H9 (cell line): ENCODE measurements at regions not wholly inside any gene's neighbourhood (a gene's known extent, or its start where the extent isn't known, plus 50 kb on each side); places are given as distances from the start of the nearest gene placed in this dataset.

ENCODE experiments used
- DNase-seq: peaks from one replicate; pipeline ENCODE4 v3.0.0-alpha.2; 2017
- H2AFZ ChIP-seq: one replicate; pipeline ENCODE4 v1.6.1; 2013; ENCODE audit warnings: mild to moderate bottlenecking, low read length, control low read depth, moderate library complexity
- H2AK5ac ChIP-seq: 2 replicates; pipeline ENCODE4 v1.6.1; 2013; ENCODE audit warnings: low read length, control low read depth, mixed read lengths; ENCODE audit not compliant: insufficient read length
- H2BK120ac ChIP-seq: one replicate; pipeline ENCODE4 v1.6.1; 2013; ENCODE audit warnings: low read depth, mild to moderate bottlenecking, low read length, control low read depth, inconsistent platforms; ENCODE audit not compliant: poor library complexity, severe bottlenecking
- H2BK12ac ChIP-seq: 2 replicates; pipeline ENCODE4 v1.6.1; 2013; ENCODE audit warnings: low read length, control low read depth, mixed read lengths, low read depth; ENCODE audit not compliant: insufficient read length
- H2BK15ac ChIP-seq: 2 replicates; pipeline ENCODE4 v1.6.1; 2013; ENCODE audit warnings: low read depth, low read length, control low read depth
- H2BK20ac ChIP-seq: one replicate; pipeline ENCODE4 v1.6.1; 2013; ENCODE audit warnings: low read depth, mild to moderate bottlenecking, low read length, control low read depth, inconsistent platforms; ENCODE audit not compliant: poor library complexity, severe bottlenecking
- H2BK5ac ChIP-seq: 2 replicates; pipeline ENCODE4 v1.6.1; 2013; ENCODE audit warnings: low read length, control low read depth, mixed read lengths; ENCODE audit not compliant: insufficient read length
- H3K14ac ChIP-seq: 2 replicates; pipeline ENCODE4 v1.6.1; 2013; ENCODE audit warnings: low read length, control low read depth; ENCODE audit not compliant: insufficient read depth
- H3K18ac ChIP-seq: 2 replicates; pipeline ENCODE4 v1.6.1; 2013; ENCODE audit warnings: low read depth, mild to moderate bottlenecking, mixed read lengths, low read length, control low read depth; ENCODE audit not compliant: insufficient read length
- H3K23ac ChIP-seq: 2 replicates; pipeline ENCODE4 v1.6.1; 2013; ENCODE audit warnings: low read length, control low read depth, mixed read lengths, low read depth; ENCODE audit not compliant: insufficient read length
- H3K23me2 ChIP-seq: 2 replicates; pipeline ENCODE4 v1.6.1; 2013; ENCODE audit warnings: low read depth, mild to moderate bottlenecking, mixed read lengths, low read length, control low read depth; ENCODE audit not compliant: insufficient read length, poor library complexity, severe bottlenecking
- H3K27ac ChIP-seq: 2 replicates; pipeline ENCODE4 v1.5.1; 2013; ENCODE audit warnings: low read length, control low read depth, mixed read lengths, low read depth; ENCODE audit not compliant: insufficient read length
- H3K27me3 ChIP-seq: 2 replicates; pipeline ENCODE4 v1.6.1; 2013; ENCODE audit warnings: low read length, control low read depth, inconsistent platforms; ENCODE audit not compliant: insufficient read depth
- H3K4ac ChIP-seq: 2 replicates; pipeline ENCODE4 v1.6.1; 2013; ENCODE audit warnings: low read depth, mild to moderate bottlenecking, control low read depth, inconsistent platforms, low read length, moderate library complexity
- H3K4me1 ChIP-seq: 2 replicates; pipeline ENCODE4 v1.6.1; 2013; ENCODE audit warnings: low read length, control low read depth, inconsistent platforms; ENCODE audit not compliant: insufficient read depth
- H3K4me2 ChIP-seq: 2 replicates; pipeline ENCODE4 v1.6.1; 2013; ENCODE audit warnings: low read length, control low read depth, mixed read lengths; ENCODE audit not compliant: insufficient read length, insufficient read depth
- H3K56ac ChIP-seq: 2 replicates; pipeline ENCODE4 v1.6.1; 2013; ENCODE audit warnings: low read depth, mild to moderate bottlenecking, mixed read lengths, low read length, control low read depth; ENCODE audit not compliant: insufficient read length
- H3K79me1 ChIP-seq: 2 replicates; pipeline ENCODE4 v1.6.1; 2013; ENCODE audit warnings: low read depth, mild to moderate bottlenecking, moderate library complexity, low read length, control low read depth, inconsistent platforms; ENCODE audit not compliant: insufficient read depth, poor library complexity, severe bottlenecking
- H3K79me2 ChIP-seq: 2 replicates; pipeline ENCODE4 v1.6.1; 2013; ENCODE audit warnings: low read length, control low read depth, inconsistent platforms; ENCODE audit not compliant: insufficient read depth
- H3K9ac ChIP-seq: 2 replicates; pipeline ENCODE4 v1.6.1; 2013; ENCODE audit warnings: low read length, control low read depth, mixed read lengths; ENCODE audit not compliant: insufficient read length; ENCODE audit errors: extremely low read depth
- H3K9me3 ChIP-seq: one replicate; pipeline ENCODE4 v1.6.1; 2013; ENCODE audit warnings: low read depth, low read length, inconsistent platforms; ENCODE audit not compliant: control insufficient read depth
- H3T11ph ChIP-seq: one replicate; pipeline ENCODE4 v1.6.1; 2013; ENCODE audit warnings: mild to moderate bottlenecking, low read length, control low read depth, inconsistent platforms
- H4K20me1 ChIP-seq: one replicate; pipeline ENCODE4 v1.6.1; 2013; ENCODE audit not compliant: control insufficient read depth, insufficient read length, insufficient read depth
- H4K5ac ChIP-seq: 2 replicates; pipeline ENCODE4 v1.6.1; 2013; ENCODE audit warnings: low read depth, mild to moderate bottlenecking, mixed read lengths, low read length, control low read depth; ENCODE audit not compliant: insufficient read length
- H4K8ac ChIP-seq: replicated peaks from 2 replicates; pipeline ENCODE4 v1.6.1; 2013; ENCODE audit warnings: low read length, control low read depth, mixed read lengths, low read depth; ENCODE audit not compliant: insufficient read length
- H4K91ac ChIP-seq: 2 replicates; pipeline ENCODE4 v1.6.1; 2013; ENCODE audit warnings: low read depth, mild to moderate bottlenecking, moderate library complexity, mixed read lengths, low read length, control low read depth; ENCODE audit not compliant: insufficient read length
- H3K27ac Mint-ChIP-seq, 3 experiments: 2 replicates in 2 of 3; 3 replicates in 1 of 3; pipeline ENCODE4 v1.8.0; 2020 to 2021; ENCODE audit warnings: mixed read lengths in 3 of 3, mild to moderate bottlenecking in 1 of 3, moderate library complexity in 1 of 3
- H3K27me3 Mint-ChIP-seq: 2 replicates; pipeline ENCODE4 v1.8.0; 2021; ENCODE audit warnings: low read depth, mild to moderate bottlenecking, moderate library complexity, mixed read lengths
- H3K36me3 Mint-ChIP-seq, 3 experiments: 2 replicates in 2 of 3; 3 replicates in 1 of 3; pipeline ENCODE4 v1.8.0; 2020 to 2021; ENCODE audit warnings: low read depth in 3 of 3, mixed read lengths in 3 of 3; ENCODE audit not compliant: insufficient read depth in 1 of 3
- H3K4me1 Mint-ChIP-seq, 2 experiments: 2 replicates each; pipeline ENCODE4 v1.8.0; 2020; ENCODE audit warnings: mixed read lengths in 2 of 2
- H3K4me3 Mint-ChIP-seq, 2 experiments: 2 replicates in 1 of 2; 3 replicates in 1 of 2; pipeline ENCODE4 v1.8.0; 2020 to 2021; ENCODE audit warnings: mild to moderate bottlenecking in 2 of 2, mixed read lengths in 2 of 2, moderate library complexity in 1 of 2
- H3K9me3 Mint-ChIP-seq, 2 experiments: 2 replicates in 1 of 2; 3 replicates in 1 of 2; pipeline ENCODE4 v1.8.0; 2020; ENCODE audit warnings: mild to moderate bottlenecking in 2 of 2, mixed read lengths in 2 of 2, moderate library complexity in 1 of 2
- CTCF ChIP-seq: fragments of 200-600 bp; sonication (generic); conservative IDR thresholded peaks from 3 replicates; pipeline ENCODE4 v1.8.0; 2021; ENCODE audit warnings: antibody characterized with exemption, mild to moderate bottlenecking
- WGBS: extraction: QIAGEN DNeasy Blood & Tissue Kit; methylation state at CpG from one replicate; pipeline ENCODE4 v1.1.7; 2013; ENCODE audit warnings: missing lambda C conversion rate, low lambda C conversion rate, mixed read lengths; ENCODE audit not compliant: insufficient read length; ENCODE audit errors: extremely low coverage; 5-methylcytosine and 5-hydroxymethylcytosine counted together

- H3K27ac Mint-ChIP-seq, result no peak overlapping the region
- no peaks in the 10 kb centered on the region for H3K9me3 ChIP-seq
- no peak overlapping the region for H2AK5ac ChIP-seq
- H2BK20ac ChIP-seq, result no peak overlapping the region
- H3K18ac ChIP-seq, result no peak overlapping the region
- no peak overlapping the region for H2BK12ac ChIP-seq
- no peak for DNase-seq
- H3K23me2 ChIP-seq, result no peaks in the 10 kb centered on the region
- H3T11ph ChIP-seq, result no peak overlapping the region
- H2BK120ac ChIP-seq, result no peak overlapping the region
- no peak overlapping the region for H3K4ac ChIP-seq
- no peak overlapping the region for H2BK5ac ChIP-seq
- H2AFZ ChIP-seq, result no peak overlapping the region
- WGBS, result no CpG with 5 or more reads among the region's 4 CpGs
- H3K79me1 ChIP-seq, result no peaks in the 10 kb centered on the region
- H4K5ac ChIP-seq, result no peak overlapping the region
- no peaks in the 10 kb centered on the region for H3K27me3 ChIP-seq
- H3K79me2 ChIP-seq, result no peaks in the 10 kb centered on the region
- TF ChIP-seq CTCF, result no peak
- H3K23ac ChIP-seq, result no peak overlapping the region
- H3K9ac ChIP-seq, result no peak overlapping the region
- H3K14ac ChIP-seq, result no peak overlapping the region
- H3K4me2 ChIP-seq, result no peak overlapping the region
- no peak overlapping the region for H2BK15ac ChIP-seq
- no peak overlapping the region for H3K4me3 Mint-ChIP-seq
- H3K4me1 Mint-ChIP-seq, result peaks cover 0 to 5% of the 10 kb centered on the region in 2 experiments; a peak in 1 of 4 replicates
- no peak overlapping the region for H3K27ac ChIP-seq
- H3K56ac ChIP-seq, result no peak overlapping the region
- no peaks in the 10 kb centered on the region for H3K27me3 Mint-ChIP-seq
- no peaks in the 10 kb centered on the region for H3K4me1 ChIP-seq
- no peak overlapping the region for H4K8ac ChIP-seq
- H3K9me3 Mint-ChIP-seq, result peaks cover 10 to 18% of the 10 kb centered on the region in 2 experiments
- peaks cover 4 to 22% (median 10%) of the 10 kb centered on the region in 3 experiments; a peak in 6 of 7 replicates for H3K36me3 Mint-ChIP-seq
- H4K91ac ChIP-seq, result no peak overlapping the region
- H4K20me1 ChIP-seq, result no peaks in the 10 kb centered on the region
These were observed 679.7 kb upstream of the SEMA3D start for GRCh38 chr7:85866540-85866939.
